Testis (tissue), 2 donors: ENCODE measurements at regions not wholly inside any gene's neighbourhood (a gene's known extent, or its start where the extent isn't known, plus 50 kb on each side); places are given as distances from the start of the nearest gene placed in this dataset.
A peak's percentile ranks its signal among the peaks of the same experiment; 100 is the strongest.

Experiments used
- DNase-seq: peaks from one replicate; pipeline ENCODE4 v3.0.0-alpha.2; 2019
- H3K27ac ChIP-seq, 2 donors: fragments of 200-600 bp; sonication (generic); one replicate each; pipeline ENCODE4 v1.5.1; 2019
- H3K27me3 ChIP-seq: fragments of 200-600 bp; sonication (generic); one replicate; pipeline ENCODE4 v1.5.1; 2019
- H3K36me3 ChIP-seq: fragments of 200-600 bp; sonication (generic); one replicate; pipeline ENCODE4 v1.5.1; 2017; ENCODE audit warnings: low read depth; ENCODE audit errors: missing control alignments
- H3K4me1 ChIP-seq: fragments of 200-600 bp; sonication (generic); one replicate; pipeline ENCODE4 v1.5.1; 2019
- H3K4me3 ChIP-seq, 2 donors: fragments of 200-600 bp; sonication (generic); one replicate each; pipeline ENCODE4 v1.5.1; 2017 to 2019
- H3K9me3 ChIP-seq: fragments of 200-600 bp; sonication (generic); one replicate; pipeline ENCODE4 v1.5.1; 2017
- CTCF ChIP-seq, 3 experiments: fragments of 450-650 bp in 2 of 3; fragments of 200-600 bp in 1 of 3; sonication (generic) in 1 of 3; IDR thresholded peaks; one replicate each; pipeline ENCODE4 v1.5.1; 2016 to 2019; ENCODE audit warnings: antibody characterized with exemption in 3 of 3, mild to moderate bottlenecking in 2 of 3, moderate library complexity in 1 of 3
- POLR2A ChIP-seq: fragments of 450-650 bp; IDR thresholded peaks from one replicate; pipeline ENCODE4 v1.6.1; 2017; ENCODE audit warnings: antibody characterized with exemption, mild to moderate bottlenecking, moderate library complexity
- WGBS, 2 donors: methylation state at CpG; one replicate each; pipeline ENCODE4 v1.1.5; 2018; 5-methylcytosine and 5-hydroxymethylcytosine counted together
- intact Hi-C: fragments of 100-400 bp; cut with DNase I; formaldehyde crosslinking; loops from one replicate; pipeline ENCODE4 v1.15.1; 2023; ENCODE audit warnings: low total_unique reads

GRCh38 chr20:63072991-63073737, 66.4 kb upstream of the BHLHE23 start:
- Histone ChIP-seq H3K27me3 (no peaks in the 10 kb centered on the region), H3K4me3 (no peak overlapping the region), H3K4me1 (peaks cover 5% of the 10 kb centered on the region), H3K36me3 (no peaks in the 10 kb centered on the region), H3K27ac (no peak overlapping the region), H3K9me3 (no peaks in the 10 kb centered on the region)
- DNase-seq = no peak
- intact Hi-C loops = no loop called here
- no peak for TF ChIP-seq POLR2A
- no peak for TF ChIP-seq CTCF (IDR thresholded peaks at IDR 0.05)
- WGBS, 2 donors = 45 to 46% methylated on average over 11 of the region's 14 CpGs

GRCh38 chr20:63072231-63072791, 65.5 kb upstream of the BHLHE23 start:
- no peaks in the 10 kb centered on the region for H3K36me3 ChIP-seq
- intact Hi-C loops = no loop called here
- WGBS, 2 donors = 3 to 8% methylated on average over 2 to 41 of the region's 52 CpGs
- DNase-seq = no peak
- H3K27me3 ChIP-seq = no peaks in the 10 kb centered on the region
- no peak overlapping the region for H3K27ac ChIP-seq
- TF ChIP-seq CTCF (IDR thresholded peaks at IDR 0.05) (no peak), POLR2A (no peak)
- H3K9me3 ChIP-seq = no peaks in the 10 kb centered on the region
- peaks cover 5% of the 10 kb centered on the region for H3K4me1 ChIP-seq
- peak overlapping the region; percentile 26 to 41 for H3K4me3 ChIP-seq

GRCh38 chr20:63071541-63072181, 64.9 kb upstream of the BHLHE23 start:
- H3K36me3 ChIP-seq = no peaks in the 10 kb centered on the region
- DNase-seq = peak; percentile 67
- H3K27ac ChIP-seq = no peak overlapping the region
- H3K4me1 ChIP-seq = peaks cover 5% of the 10 kb centered on the region
- TF ChIP-seq CTCF (IDR thresholded peaks at IDR 0.05) (no peak), POLR2A (no peak)
- WGBS, 2 donors = 9 to 10% methylated on average over 23 to 37 of the region's 40 CpGs
- H3K27me3 ChIP-seq = no peaks in the 10 kb centered on the region
- no peaks in the 10 kb centered on the region for H3K9me3 ChIP-seq
- intact Hi-C loops = no loop called here
- peak overlapping the region; percentile 26 to 41 for H3K4me3 ChIP-seq

GRCh38 chr20:63070771-63071540, 64.2 kb upstream of the BHLHE23 start:
- no peaks in the 10 kb centered on the region for H3K36me3 ChIP-seq
- TF ChIP-seq CTCF (IDR thresholded peaks at IDR 0.05) (no peak), POLR2A (no peak)
- H3K4me1 ChIP-seq = peaks cover 5% of the 10 kb centered on the region
- no peak for DNase-seq
- no peak overlapping the region for H3K27ac ChIP-seq
- no peaks in the 10 kb centered on the region for H3K9me3 ChIP-seq
- no peaks in the 10 kb centered on the region for H3K27me3 ChIP-seq
- no peak overlapping the region for H3K4me3 ChIP-seq
- intact Hi-C loops = no loop called here
- 77% methylated on average over 8 to 11 of the region's 11 CpGs for WGBS, 2 donors
